Gastrocnemius medialis (tissue), 4 donors: ENCODE measurements at regions not wholly inside any gene's neighbourhood (a gene's known extent, or its start where the extent isn't known, plus 50 kb on each side); places are given as distances from the start of the nearest gene placed in this dataset.
A peak's percentile ranks its signal among the peaks of the same experiment; 100 is the strongest.

Experiments
- ATAC-seq, 2 donors: fragments of 150-250 bp; one replicate each; pipeline ENCODE4 v1.9.1; 2016
- DNase-seq, 2 donors: peaks; one replicate each; pipeline ENCODE4 v3.0.0-alpha.2; 2019
- H3K27ac ChIP-seq, 4 donors: fragments of 200-600 bp; sonication (generic); 1 replicate in 1 of 4; 2 replicates in 3 of 4; pipeline ENCODE4 v1.5.1; 2016 to 2018; ENCODE audit warnings: mild to moderate bottlenecking in 2 of 4, moderate library complexity in 1 of 4
- H3K27me3 ChIP-seq, 3 donors: fragments of 200-600 bp; sonication (generic) in 2 of 3; 1 replicate in 1 of 3; 2 replicates in 2 of 3; pipeline versions ENCODE4 v1.5.1 to v1.6.0; 2016 to 2019; ENCODE audit warnings: mild to moderate bottlenecking in 1 of 3, moderate library complexity in 1 of 3
- H3K36me3 ChIP-seq, 2 donors: fragments of 200-600 bp; sonication (generic) in 1 of 2; one replicate each; pipeline ENCODE4 v1.5.1; 2017 to 2018
- H3K4me1 ChIP-seq, 2 donors: fragments of 200-600 bp; sonication (generic) in 1 of 2; one replicate each; pipeline ENCODE4 v1.5.1; 2016 to 2017; ENCODE audit warnings: mild to moderate bottlenecking in 2 of 2
- H3K4me3 ChIP-seq, 4 donors: fragments of 200-600 bp; sonication (generic) in 3 of 4; 1 replicate in 1 of 4; 2 replicates in 3 of 4; pipeline ENCODE4 v1.5.1; 2016 to 2019; ENCODE audit warnings: mild to moderate bottlenecking in 2 of 4
- H3K9me3 ChIP-seq, 3 donors: fragments of 200-600 bp; sonication (generic) in 2 of 3; 1 replicate in 1 of 3; 2 replicates in 2 of 3; pipeline ENCODE4 v1.5.1; 2016 to 2019
- POLR2A ChIP-seq, 2 donors: fragments of 450-650 bp; IDR thresholded peaks; one replicate each; pipeline ENCODE4 v1.6.1; 2017; ENCODE audit warnings: antibody characterized with exemption in 2 of 2, mild to moderate bottlenecking in 2 of 2, moderate library complexity in 2 of 2
- in situ Hi-C, 4 donors: fragments of 200-750 bp; cut with MboI; loops; one replicate each; pipeline versions ENCODE4 v1.15.0 to v1.8.0; 2017; ENCODE audit warnings: low sequenced_read_pairs in 4 of 4
- intact Hi-C: fragments of 100-400 bp; cut with DNase I; formaldehyde crosslinking; loops from one replicate; pipeline ENCODE4 v1.15.1; 2023; ENCODE audit warnings: low total_unique reads
- TF ChIP-seq, protein P1 (sequence below), 5 experiments: fragments of 450-650 bp in 3 of 5; fragments of 200-600 bp in 2 of 5; sonication (generic) in 2 of 5; IDR thresholded peaks in 4 of 5; conservative IDR thresholded peaks in 1 of 5; 1 replicate in 4 of 5; 2 replicates in 1 of 5; pipeline ENCODE4 v1.5.1; 2016 to 2019; ENCODE audit warnings: antibody characterized with exemption in 5 of 5, mild to moderate bottlenecking in 3 of 5, moderate library complexity in 3 of 5

GRCh38 chr3:68007621-68008226, 353.3 kb upstream of the SUCLG2 start:
- no peak for DNase-seq
- Histone ChIP-seq H3K36me3 (no peaks in the 10 kb centered on the region), H3K4me1 (no peaks in the 10 kb centered on the region), H3K27ac (no peak overlapping the region), H3K4me3 (peak overlapping the region in 2 of 4 donors; percentile 5 to 32), H3K9me3 (no peaks in the 10 kb centered on the region), H3K27me3 (peaks cover 0 to 12% (median 12%) of the 10 kb centered on the region in 3 donors)
- intact Hi-C loops, result no loop called here
- ATAC-seq, result no peak
- in situ Hi-C loops, result no loop called here
- no peak for TF ChIP-seq POLR2A (IDR thresholded peaks at IDR 0.05)
- TF ChIP-seq, protein P1, sequence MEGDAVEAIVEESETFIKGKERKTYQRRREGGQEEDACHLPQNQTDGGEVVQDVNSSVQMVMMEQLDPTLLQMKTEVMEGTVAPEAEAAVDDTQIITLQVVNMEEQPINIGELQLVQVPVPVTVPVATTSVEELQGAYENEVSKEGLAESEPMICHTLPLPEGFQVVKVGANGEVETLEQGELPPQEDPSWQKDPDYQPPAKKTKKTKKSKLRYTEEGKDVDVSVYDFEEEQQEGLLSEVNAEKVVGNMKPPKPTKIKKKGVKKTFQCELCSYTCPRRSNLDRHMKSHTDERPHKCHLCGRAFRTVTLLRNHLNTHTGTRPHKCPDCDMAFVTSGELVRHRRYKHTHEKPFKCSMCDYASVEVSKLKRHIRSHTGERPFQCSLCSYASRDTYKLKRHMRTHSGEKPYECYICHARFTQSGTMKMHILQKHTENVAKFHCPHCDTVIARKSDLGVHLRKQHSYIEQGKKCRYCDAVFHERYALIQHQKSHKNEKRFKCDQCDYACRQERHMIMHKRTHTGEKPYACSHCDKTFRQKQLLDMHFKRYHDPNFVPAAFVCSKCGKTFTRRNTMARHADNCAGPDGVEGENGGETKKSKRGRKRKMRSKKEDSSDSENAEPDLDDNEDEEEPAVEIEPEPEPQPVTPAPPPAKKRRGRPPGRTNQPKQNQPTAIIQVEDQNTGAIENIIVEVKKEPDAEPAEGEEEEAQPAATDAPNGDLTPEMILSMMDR (IDR thresholded peaks at IDR 0.05 in 4 of 5, conservative IDR thresholded peaks at IDR 0.05 in 1 of 5), result no peak

- Histone ChIP-seq H3K4me3 (no peak overlapping the region), H3K27ac (no peak overlapping the region), H3K9me3 (no peaks in the 10 kb centered on the region), H3K4me1 (no peaks in the 10 kb centered on the region), H3K27me3 (peaks cover 0 to 16% (median 12%) of the 10 kb centered on the region in 3 donors), H3K36me3 (no peaks in the 10 kb centered on the region)
- ATAC-seq (no peak), DNase-seq (no peak)
- in situ Hi-C loops, result no loop called here
- TF ChIP-seq, protein P1 (IDR thresholded peaks at IDR 0.05 in 4 of 5, conservative IDR thresholded peaks at IDR 0.05 in 1 of 5), result no peak
- no peak for TF ChIP-seq POLR2A (IDR thresholded peaks at IDR 0.05)
- intact Hi-C loops, result no loop called here
These were observed 352.2 kb upstream of the SUCLG2 start for GRCh38 chr3:68006646-68007045.

DNA sequence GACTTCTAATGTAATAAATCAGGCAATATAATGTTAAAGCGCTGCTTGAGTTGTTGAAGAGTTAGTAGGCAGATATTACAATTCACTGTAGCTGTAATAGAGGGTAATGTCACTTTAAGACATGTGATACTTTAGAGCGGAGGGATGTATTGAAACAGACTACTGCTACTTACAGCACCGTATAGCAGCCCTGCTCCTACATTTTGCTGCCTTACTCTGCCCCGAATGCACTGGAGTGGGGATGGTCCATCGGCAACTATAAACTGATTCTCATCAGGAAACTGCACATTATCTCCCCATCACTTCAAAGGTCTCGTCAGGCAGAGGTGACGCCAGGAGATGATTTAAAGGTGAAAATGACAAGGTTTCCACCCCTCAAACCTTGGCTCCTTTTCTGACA, 349.7 kb upstream of the SUCLG2 start:
- TF ChIP-seq POLR2A (IDR thresholded peaks at IDR 0.05), result no peak
- TF ChIP-seq, protein P1 (IDR thresholded peaks at IDR 0.05 in 4 of 5, conservative IDR thresholded peaks at IDR 0.05 in 1 of 5), result no peak
- Histone ChIP-seq H3K4me1 (no peaks in the 10 kb centered on the region), H3K4me3 (no peak overlapping the region), H3K27ac (no peak overlapping the region), H3K27me3 (peaks cover 0 to 16% (median 12%) of the 10 kb centered on the region in 3 donors), H3K9me3 (no peaks in the 10 kb centered on the region), H3K36me3 (no peaks in the 10 kb centered on the region)
- DNase-seq (no peak), ATAC-seq (no peak)
- intact Hi-C loops (no loop called here), in situ Hi-C loops (no loop called here)

DNA sequence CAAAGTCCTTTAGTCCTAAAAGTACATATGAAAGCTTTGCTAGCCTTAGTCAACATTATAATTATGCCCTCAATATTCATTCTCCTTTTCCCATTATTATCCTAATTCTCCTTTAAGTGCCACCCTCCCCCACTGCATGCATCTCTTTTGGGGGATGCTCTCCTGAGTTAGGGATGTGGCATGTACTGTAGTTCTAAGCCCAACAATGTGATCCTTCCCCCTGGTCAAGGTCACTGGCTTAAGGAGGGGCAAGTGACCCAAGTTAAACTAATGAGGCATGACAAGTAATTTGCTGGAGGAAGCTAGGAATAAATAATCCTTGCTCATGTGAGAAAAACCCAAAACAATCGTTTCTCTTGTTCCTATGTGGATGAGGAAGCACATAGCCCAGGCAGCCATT, 343.9 kb upstream of the SUCLG2 start:
- Histone ChIP-seq H3K9me3 (no peaks in the 10 kb centered on the region), H3K4me3 (no peak overlapping the region), H3K4me1 (no peaks in the 10 kb centered on the region), H3K36me3 (no peaks in the 10 kb centered on the region), H3K27ac (no peak overlapping the region), H3K27me3 (peaks cover 0 to 9% (median 0%) of the 10 kb centered on the region in 3 donors)
- DNase-seq, result no peak
- no peak for TF ChIP-seq POLR2A (IDR thresholded peaks at IDR 0.05)
- TF ChIP-seq, protein P1 (IDR thresholded peaks at IDR 0.05 in 4 of 5, conservative IDR thresholded peaks at IDR 0.05 in 1 of 5), result no peak
- in situ Hi-C loops, result no loop called here
- intact Hi-C loops, result no loop called here
- ATAC-seq, result no peak

DNA sequence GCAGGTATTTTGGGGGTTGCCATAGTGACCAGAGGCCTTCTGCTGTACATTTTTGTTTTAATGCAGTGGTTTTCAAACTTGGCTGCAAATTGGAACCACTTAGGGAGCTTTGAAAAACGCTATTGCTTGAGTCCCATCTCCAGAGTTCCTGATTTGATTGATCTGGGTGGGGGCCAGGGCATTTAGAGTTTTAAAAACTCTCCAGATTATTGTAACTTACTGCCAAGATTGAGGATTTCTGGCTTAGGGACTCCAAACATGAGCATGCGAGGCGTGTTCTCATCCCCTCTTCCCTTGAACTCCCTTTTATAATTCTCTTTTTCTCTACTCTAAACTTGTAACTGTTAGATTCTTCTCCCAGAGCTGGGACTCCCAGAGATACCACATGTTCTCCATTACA, 340.8 kb upstream of the SUCLG2 start:
- intact Hi-C loops, result no loop called here
- TF ChIP-seq POLR2A (IDR thresholded peaks at IDR 0.05), result no peak
- TF ChIP-seq, protein P1 (IDR thresholded peaks at IDR 0.05 in 4 of 5, conservative IDR thresholded peaks at IDR 0.05 in 1 of 5), result no peak
- Histone ChIP-seq H3K4me3 (no peak overlapping the region), H3K27me3 (no peaks in the 10 kb centered on the region), H3K9me3 (no peaks in the 10 kb centered on the region), H3K36me3 (no peaks in the 10 kb centered on the region), H3K4me1 (no peaks in the 10 kb centered on the region), H3K27ac (no peak overlapping the region)
- in situ Hi-C loops, result no loop called here
- ATAC-seq, result no peak
- no peak for DNase-seq
